ENCODE measurements at regions not wholly inside any gene's neighbourhood (a gene's known extent, or its start where the extent isn't known, plus 50 kb on each side); places are given as distances from the start of the nearest gene placed in this dataset.

DNA sequence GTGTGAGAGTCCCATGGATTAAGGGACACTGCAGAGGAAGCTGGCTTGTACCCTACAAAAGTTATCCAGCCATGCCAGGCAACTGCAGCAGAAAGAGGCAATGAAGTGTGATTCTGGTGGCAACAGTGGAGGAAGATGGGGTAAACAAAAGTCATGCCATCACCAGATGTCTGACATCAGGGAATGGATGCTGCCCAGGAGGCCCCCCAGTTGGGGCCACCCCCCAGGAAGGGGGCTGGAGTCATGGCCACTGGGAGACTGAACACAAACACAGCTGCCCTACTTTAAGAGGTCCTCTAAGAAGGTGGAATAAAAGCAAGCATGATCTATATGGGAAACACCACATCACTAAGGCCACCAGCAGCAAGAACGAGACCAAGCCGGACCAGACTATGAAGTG lies 235.3 kb downstream of the KLF12 start:
- TF ChIP-seq, protein P1, sequence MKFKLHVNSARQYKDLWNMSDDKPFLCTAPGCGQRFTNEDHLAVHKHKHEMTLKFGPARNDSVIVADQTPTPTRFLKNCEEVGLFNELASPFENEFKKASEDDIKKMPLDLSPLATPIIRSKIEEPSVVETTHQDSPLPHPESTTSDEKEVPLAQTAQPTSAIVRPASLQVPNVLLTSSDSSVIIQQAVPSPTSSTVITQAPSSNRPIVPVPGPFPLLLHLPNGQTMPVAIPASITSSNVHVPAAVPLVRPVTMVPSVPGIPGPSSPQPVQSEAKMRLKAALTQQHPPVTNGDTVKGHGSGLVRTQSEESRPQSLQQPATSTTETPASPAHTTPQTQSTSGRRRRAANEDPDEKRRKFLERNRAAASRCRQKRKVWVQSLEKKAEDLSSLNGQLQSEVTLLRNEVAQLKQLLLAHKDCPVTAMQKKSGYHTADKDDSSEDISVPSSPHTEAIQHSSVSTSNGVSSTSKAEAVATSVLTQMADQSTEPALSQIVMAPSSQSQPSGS (CRISPR knock-in tag; IDR thresholded peaks at IDR 0.05; ENCODE audit: borderline replicate concordance, low read depth): no peak
- TF ChIP-seq ESRRA (CRISPR knock-in tag; IDR thresholded peaks at IDR 0.05; ENCODE audit: borderline replicate concordance) (no peak), ETV6 (CRISPR knock-in tag; IDR thresholded peaks at IDR 0.05) (no peak), TCF7 (CRISPR knock-in tag; IDR thresholded peaks at IDR 0.05; ENCODE audit: low read depth) (no peak)
- TF ChIP-seq, protein P2, sequence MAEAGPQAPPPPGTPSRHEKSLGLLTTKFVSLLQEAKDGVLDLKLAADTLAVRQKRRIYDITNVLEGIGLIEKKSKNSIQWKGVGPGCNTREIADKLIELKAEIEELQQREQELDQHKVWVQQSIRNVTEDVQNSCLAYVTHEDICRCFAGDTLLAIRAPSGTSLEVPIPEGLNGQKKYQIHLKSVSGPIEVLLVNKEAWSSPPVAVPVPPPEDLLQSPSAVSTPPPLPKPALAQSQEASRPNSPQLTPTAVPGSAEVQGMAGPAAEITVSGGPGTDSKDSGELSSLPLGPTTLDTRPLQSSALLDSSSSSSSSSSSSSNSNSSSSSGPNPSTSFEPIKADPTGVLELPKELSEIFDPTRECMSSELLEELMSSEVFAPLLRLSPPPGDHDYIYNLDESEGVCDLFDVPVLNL (CRISPR knock-in tag; IDR thresholded peaks at IDR 0.05; ENCODE audit: borderline replicate concordance, low read depth): no peak
- TF ChIP-seq, protein P3, sequence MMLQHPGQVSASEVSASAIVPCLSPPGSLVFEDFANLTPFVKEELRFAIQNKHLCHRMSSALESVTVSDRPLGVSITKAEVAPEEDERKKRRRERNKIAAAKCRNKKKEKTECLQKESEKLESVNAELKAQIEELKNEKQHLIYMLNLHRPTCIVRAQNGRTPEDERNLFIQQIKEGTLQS (CRISPR knock-in tag; conservative IDR thresholded peaks at IDR 0.05): no peak
- TF ChIP-seq, protein P4, sequence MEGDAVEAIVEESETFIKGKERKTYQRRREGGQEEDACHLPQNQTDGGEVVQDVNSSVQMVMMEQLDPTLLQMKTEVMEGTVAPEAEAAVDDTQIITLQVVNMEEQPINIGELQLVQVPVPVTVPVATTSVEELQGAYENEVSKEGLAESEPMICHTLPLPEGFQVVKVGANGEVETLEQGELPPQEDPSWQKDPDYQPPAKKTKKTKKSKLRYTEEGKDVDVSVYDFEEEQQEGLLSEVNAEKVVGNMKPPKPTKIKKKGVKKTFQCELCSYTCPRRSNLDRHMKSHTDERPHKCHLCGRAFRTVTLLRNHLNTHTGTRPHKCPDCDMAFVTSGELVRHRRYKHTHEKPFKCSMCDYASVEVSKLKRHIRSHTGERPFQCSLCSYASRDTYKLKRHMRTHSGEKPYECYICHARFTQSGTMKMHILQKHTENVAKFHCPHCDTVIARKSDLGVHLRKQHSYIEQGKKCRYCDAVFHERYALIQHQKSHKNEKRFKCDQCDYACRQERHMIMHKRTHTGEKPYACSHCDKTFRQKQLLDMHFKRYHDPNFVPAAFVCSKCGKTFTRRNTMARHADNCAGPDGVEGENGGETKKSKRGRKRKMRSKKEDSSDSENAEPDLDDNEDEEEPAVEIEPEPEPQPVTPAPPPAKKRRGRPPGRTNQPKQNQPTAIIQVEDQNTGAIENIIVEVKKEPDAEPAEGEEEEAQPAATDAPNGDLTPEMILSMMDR (IDR thresholded peaks at IDR 0.05): no peak
- TF ChIP-seq, protein P5, sequence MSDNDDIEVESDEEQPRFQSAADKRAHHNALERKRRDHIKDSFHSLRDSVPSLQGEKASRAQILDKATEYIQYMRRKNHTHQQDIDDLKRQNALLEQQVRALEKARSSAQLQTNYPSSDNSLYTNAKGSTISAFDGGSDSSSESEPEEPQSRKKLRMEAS (CRISPR knock-in tag; IDR thresholded peaks at IDR 0.05): no peak
- TF ChIP-seq, protein P6, sequence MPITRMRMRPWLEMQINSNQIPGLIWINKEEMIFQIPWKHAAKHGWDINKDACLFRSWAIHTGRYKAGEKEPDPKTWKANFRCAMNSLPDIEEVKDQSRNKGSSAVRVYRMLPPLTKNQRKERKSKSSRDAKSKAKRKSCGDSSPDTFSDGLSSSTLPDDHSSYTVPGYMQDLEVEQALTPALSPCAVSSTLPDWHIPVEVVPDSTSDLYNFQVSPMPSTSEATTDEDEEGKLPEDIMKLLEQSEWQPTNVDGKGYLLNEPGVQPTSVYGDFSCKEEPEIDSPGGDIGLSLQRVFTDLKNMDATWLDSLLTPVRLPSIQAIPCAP (CRISPR knock-in tag; IDR thresholded peaks at IDR 0.05): no peak

Measured in WTC11 (cell line).